ENCODE measurements at regions not wholly inside any gene's neighbourhood (a gene's known extent, or its start where the extent isn't known, plus 50 kb on each side); places are given as distances from the start of the nearest gene placed in this dataset.

DNA sequence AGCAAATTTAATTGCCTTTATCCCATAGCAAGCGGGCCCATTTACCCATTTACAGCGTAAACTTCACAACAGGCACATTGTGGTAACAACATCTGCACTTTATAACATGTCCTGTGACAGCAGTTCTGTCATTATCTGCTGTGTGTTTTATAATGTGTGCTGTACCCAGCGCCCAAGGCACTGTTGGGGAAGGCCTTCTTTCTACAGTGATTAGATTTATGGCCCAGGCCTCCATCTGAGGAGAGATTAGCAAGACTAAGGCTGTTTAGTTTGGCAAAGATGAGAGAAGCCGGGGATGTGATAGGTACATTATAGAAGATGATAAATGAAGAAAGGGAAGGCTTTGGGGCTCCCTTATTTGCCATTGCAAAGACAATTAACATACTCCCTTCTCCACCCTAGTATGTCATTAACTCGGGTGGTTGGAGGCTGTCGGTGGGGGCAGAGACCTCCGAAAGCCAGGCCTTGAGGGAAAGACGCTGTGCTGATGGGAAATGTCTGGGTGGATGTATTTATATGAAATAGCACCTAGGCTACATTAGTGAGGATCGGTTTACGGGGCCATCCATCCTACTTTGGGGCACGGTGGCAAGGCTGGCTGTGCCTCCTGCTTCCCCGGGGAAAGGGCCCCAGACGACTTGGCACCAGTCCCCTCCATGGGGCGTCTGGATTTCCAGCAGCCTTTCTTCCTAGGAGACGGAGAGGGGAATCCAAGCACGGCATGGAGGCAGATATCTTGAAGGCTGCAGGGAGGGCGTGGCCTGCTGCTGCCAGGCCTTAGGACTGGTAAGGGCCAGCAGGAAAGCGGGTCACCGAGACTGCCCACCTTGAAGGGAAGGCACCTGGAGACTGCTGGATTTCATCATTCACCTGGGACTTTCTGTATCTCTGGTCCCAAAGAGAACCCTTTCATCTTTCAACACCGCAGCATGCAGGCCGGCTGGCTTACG is 64.3 kb upstream of the PTCH1 start:
- no peak overlapping the region for H4K91ac ChIP-seq (ENCODE audit: insufficient read length, low read depth, low read length)
- DNase-seq, result no peak
- WGBS (ENCODE audit: extremely low coverage, insufficient read length, low lambda C conversion rate), result no CpG with 5 or more reads among the region's 22 CpGs

More for the DNA sequence above, 64.3 kb upstream of the PTCH1 start:
- Histone ChIP-seq H3K4me2 (ENCODE audit: insufficient read depth, insufficient read length, low read length) (no peak overlapping the region), H2BK20ac (ENCODE audit: low read depth, low read length, poor library complexity, severe bottlenecking) (no peak overlapping the region), H2BK15ac (ENCODE audit: low read depth, low read length) (no peak overlapping the region), H3K27ac (ENCODE audit: insufficient read length, low read depth, low read length) (no peak overlapping the region), H4K5ac (ENCODE audit: insufficient read length, low read depth, low read length) (no peak overlapping the region), H3K18ac (ENCODE audit: insufficient read length, low read depth, low read length) (no peak overlapping the region), H3K14ac (ENCODE audit: insufficient read depth, low read length) (no peak overlapping the region), H3K23ac (ENCODE audit: insufficient read length, low read depth, low read length) (no peak overlapping the region), H2AK5ac (ENCODE audit: insufficient read length, low read length) (no peak overlapping the region), H3K4me1 (ENCODE audit: insufficient read depth, low read length) (no peaks in the 10 kb centered on the region; the same call in 1 of the 2 replicates), H2BK120ac (ENCODE audit: low read depth, low read length, poor library complexity, severe bottlenecking) (no peak overlapping the region), H3K79me2 (ENCODE audit: insufficient read depth, low read length) (no peaks in the 10 kb centered on the region), H2BK5ac (ENCODE audit: insufficient read length, low read length) (no peak overlapping the region), H4K8ac (replicated peaks; ENCODE audit: insufficient read length, low read depth, low read length) (no peak overlapping the region), H3K79me1 (ENCODE audit: insufficient read depth, low read depth, low read length, poor library complexity, severe bottlenecking) (no peaks in the 10 kb centered on the region), H3K56ac (ENCODE audit: insufficient read length, low read depth, low read length) (no peak overlapping the region), H3K4ac (ENCODE audit: low read depth, low read length) (no peak overlapping the region), H4K20me1 (ENCODE audit: control insufficient read depth, insufficient read depth, insufficient read length) (no peaks in the 10 kb centered on the region), H2BK12ac (ENCODE audit: insufficient read length, low read depth, low read length) (no peak overlapping the region), H3K9ac (ENCODE audit: extremely low read depth, insufficient read length, low read length) (no peak overlapping the region), H2AFZ (ENCODE audit: low read length) (no peak overlapping the region), H3K27me3 (ENCODE audit: insufficient read depth, low read length) (no peaks in the 10 kb centered on the region), H3K9me3 (ENCODE audit: control insufficient read depth, low read depth, low read length) (no peaks in the 10 kb centered on the region), H3T11ph (ENCODE audit: low read length) (no peak overlapping the region), H3K23me2 (ENCODE audit: insufficient read length, low read depth, low read length, poor library complexity, severe bottlenecking) (no peaks in the 10 kb centered on the region)
- no peak for TF ChIP-seq CTCF (conservative IDR thresholded peaks at IDR 0.05)
- H3K4me3 Mint-ChIP-seq, result no peak overlapping the region
- H3K9me3 Mint-ChIP-seq, result no peaks in the 10 kb centered on the region
- H3K27me3 Mint-ChIP-seq (ENCODE audit: low read depth), result peaks cover 35% of the 10 kb centered on the region
- H3K36me3 Mint-ChIP-seq (ENCODE audit: insufficient read depth in 1 of 3, low read depth in 3 of 3), result no peaks in the 10 kb centered on the region
- H3K4me1 Mint-ChIP-seq, result peaks cover 29 to 45% of the 10 kb centered on the region in 2 experiments
- H3K27ac Mint-ChIP-seq, result no peak overlapping the region

Measured in H9 (cell line).